K562 (cell line): ENCODE measurements at regions not wholly inside any gene's neighbourhood (a gene's known extent, or its start where the extent isn't known, plus 50 kb on each side); places are given as distances from the start of the nearest gene placed in this dataset.

Source experiments
- EZH2 ChIP-seq: IDR thresholded peaks from 2 replicates; pipeline ENCODE4 v1.6.1; 2012; ENCODE audit warnings: low read depth, mild to moderate bottlenecking, inconsistent platforms, low read length, borderline replicate concordance
- GATA2 ChIP-seq: sonication (generic); formaldehyde crosslinking; IDR thresholded peaks from 2 replicates; pipeline ENCODE4 v1.4.0; 2020; ENCODE audit warnings: mild to moderate bottlenecking, missing genetic modification reagents
- MEF2D ChIP-seq: conservative IDR thresholded peaks from 2 replicates; pipeline ENCODE4 v1.6.1; 2016; ENCODE audit warnings: low read depth, missing genetic modification characterization, missing compliant biosample characterization
- PKNOX1 ChIP-seq: fragments of 450-650 bp; IDR thresholded peaks from 2 replicates; pipeline ENCODE4 v1.6.1; 2016
- RNF2 ChIP-seq: sonication (generic); IDR thresholded peaks from 2 replicates; pipeline ENCODE4 v1.6.1; 2016
- YY1 ChIP-seq, 3 experiments: IDR thresholded peaks; 2 replicates each; pipeline ENCODE4 v1.6.1; 2011; ENCODE audit warnings: low read length in 2 of 3, mild to moderate bottlenecking in 2 of 3, moderate library complexity in 2 of 3, borderline replicate concordance in 1 of 3, control low read depth in 1 of 3, low read depth in 1 of 3; ENCODE audit not compliant: insufficient read depth in 3 of 3, insufficient replicate concordance in 2 of 3, control insufficient read depth in 1 of 3, insufficient read length in 1 of 3; ENCODE audit errors: extremely low read depth in 1 of 3
- ZNF445 ChIP-seq: fragments of 250-450 bp; sonication (Bioruptor Pico); IDR thresholded peaks from 2 replicates; pipeline ENCODE4 v1.4.0; 2020; ENCODE audit warnings: low read depth, mild to moderate bottlenecking, moderate library complexity
- ZNF589 ChIP-seq: fragments of 200-800 bp; sonication (Bioruptor generic); IDR thresholded peaks from 2 replicates; pipeline ENCODE4 v1.6.1; 2016; ENCODE audit warnings: low read depth, missing genetic modification characterization, missing compliant biosample characterization
- ZNF740 ChIP-seq, 3 experiments: fragments of 200-800 bp in 1 of 3; sonication (Bioruptor generic) in 1 of 3; sonication (generic) in 1 of 3; formaldehyde crosslinking in 1 of 3; IDR thresholded peaks; 2 replicates each; pipeline versions ENCODE4 v1.6.1 to v1.8.0; 2016 to 2022; ENCODE audit warnings: mild to moderate bottlenecking in 2 of 3, missing compliant biosample characterization in 2 of 3, missing genetic modification characterization in 2 of 3, missing genetic modification reagents in 1 of 3
- TF ChIP-seq, protein P1 (sequence below): sonication (generic); formaldehyde crosslinking; IDR thresholded peaks from 2 replicates; pipeline ENCODE4 v1.8.1; 2022; ENCODE audit warnings: missing genetic modification reagents
- TF ChIP-seq, protein P2 (sequence below): fragments of 250-450 bp; sonication (Bioruptor Pico); IDR thresholded peaks from 2 replicates; pipeline ENCODE4 v1.8.0; 2022; ENCODE audit warnings: moderate library complexity, mild to moderate bottlenecking, inconsistent platforms

DNA sequence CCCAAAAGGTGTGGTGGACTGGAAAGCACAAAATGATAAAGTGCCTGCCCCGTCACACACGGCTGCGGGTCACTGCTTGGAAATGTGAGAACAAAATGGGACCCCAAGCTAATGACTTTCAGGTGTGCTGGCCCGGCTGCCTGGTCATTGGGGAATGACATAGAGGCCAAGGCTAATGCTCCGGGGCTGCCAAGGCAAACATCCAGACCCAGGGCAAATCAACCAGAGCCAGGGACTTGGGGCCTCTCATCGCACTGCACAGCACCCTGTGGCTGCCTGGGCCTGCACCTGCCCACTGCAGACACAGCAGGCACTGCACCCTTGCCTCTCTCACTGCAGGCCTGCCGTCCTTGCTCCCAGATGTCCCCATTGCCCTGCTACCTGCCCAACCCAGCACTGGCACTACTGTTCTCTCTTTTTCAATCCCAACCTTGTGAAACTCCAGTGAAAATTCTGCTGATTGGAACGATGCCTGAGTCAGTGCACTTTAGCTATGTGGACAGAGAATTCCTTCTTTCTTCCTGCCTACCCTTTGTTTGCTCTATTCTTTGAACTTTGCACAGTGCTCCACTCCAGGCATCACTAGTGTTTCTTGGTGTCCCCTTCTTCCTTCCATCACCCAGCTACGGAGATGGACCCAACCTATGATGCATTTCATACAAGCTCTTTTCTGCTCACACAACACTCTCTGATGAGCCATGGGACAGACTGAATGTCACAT is 849.5 kb downstream of the MAFB start:
- TF ChIP-seq PKNOX1 (no peak), ZNF589 (CRISPR knock-in tag) (no peak), ZNF445 (CRISPR knock-in tag) (no peak), GATA2 (no peak), RNF2 (no peak), MEF2D (tag) (no peak), YY1 (IDR thresholded peaks at IDR 0.05; ENCODE audit: borderline replicate concordance in 1 of 3, control insufficient read depth in 1 of 3, extremely low read depth in 1 of 3, insufficient read depth in 3 of 3, insufficient read length in 1 of 3, insufficient replicate concordance in 2 of 3, low read depth in 1 of 3, low read length in 2 of 3) (no peak), EZH2 (no peak), ZNF740 (CRISPR knock-in tag; IDR thresholded peaks at IDR 0.05) (no peak), ZNF740 (tag; IDR thresholded peaks at IDR 0.05) (no peak)
- TF ChIP-seq, protein P1, sequence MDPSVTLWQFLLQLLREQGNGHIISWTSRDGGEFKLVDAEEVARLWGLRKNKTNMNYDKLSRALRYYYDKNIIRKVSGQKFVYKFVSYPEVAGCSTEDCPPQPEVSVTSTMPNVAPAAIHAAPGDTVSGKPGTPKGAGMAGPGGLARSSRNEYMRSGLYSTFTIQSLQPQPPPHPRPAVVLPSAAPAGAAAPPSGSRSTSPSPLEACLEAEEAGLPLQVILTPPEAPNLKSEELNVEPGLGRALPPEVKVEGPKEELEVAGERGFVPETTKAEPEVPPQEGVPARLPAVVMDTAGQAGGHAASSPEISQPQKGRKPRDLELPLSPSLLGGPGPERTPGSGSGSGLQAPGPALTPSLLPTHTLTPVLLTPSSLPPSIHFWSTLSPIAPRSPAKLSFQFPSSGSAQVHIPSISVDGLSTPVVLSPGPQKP (CRISPR knock-in tag), result no peak
- TF ChIP-seq, protein P2, sequence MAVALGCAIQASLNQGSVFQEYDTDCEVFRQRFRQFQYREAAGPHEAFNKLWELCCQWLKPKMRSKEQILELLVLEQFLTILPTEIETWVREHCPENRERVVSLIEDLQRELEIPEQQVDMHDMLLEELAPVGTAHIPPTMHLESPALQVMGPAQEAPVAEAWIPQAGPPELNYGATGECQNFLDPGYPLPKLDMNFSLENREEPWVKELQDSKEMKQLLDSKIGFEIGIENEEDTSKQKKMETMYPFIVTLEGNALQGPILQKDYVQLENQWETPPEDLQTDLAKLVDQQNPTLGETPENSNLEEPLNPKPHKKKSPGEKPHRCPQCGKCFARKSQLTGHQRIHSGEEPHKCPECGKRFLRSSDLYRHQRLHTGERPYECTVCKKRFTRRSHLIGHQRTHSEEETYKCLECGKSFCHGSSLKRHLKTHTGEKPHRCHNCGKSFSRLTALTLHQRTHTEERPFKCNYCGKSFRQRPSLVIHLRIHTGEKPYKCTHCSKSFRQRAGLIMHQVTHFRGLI (CRISPR knock-in tag), result no peak
